SH-SY5Y (cell line): ENCODE measurements at regions not wholly inside any gene's neighbourhood (a gene's known extent, or its start where the extent isn't known, plus 50 kb on each side); places are given as distances from the start of the nearest gene placed in this dataset.

Source experiments
- GATA2 ChIP-seq: IDR thresholded peaks from 2 replicates; pipeline ENCODE4 v1.6.1; 2011; ENCODE audit warnings: mild to moderate bottlenecking, low read depth, low read length
- GATA3 ChIP-seq: IDR thresholded peaks from 2 replicates; pipeline ENCODE4 v1.6.1; 2011; ENCODE audit warnings: low read depth, mild to moderate bottlenecking, low read length, moderate library complexity

GRCh38 chr12:97275256-97275655 lies 187.3 kb upstream of the RMST start:
- TF ChIP-seq GATA2 (no peak), GATA3 (no peak)
